Peyer's patch (tissue), 4 donors: ENCODE measurements at regions not wholly inside any gene's neighbourhood (a gene's known extent, or its start where the extent isn't known, plus 50 kb on each side); places are given as distances from the start of the nearest gene placed in this dataset.

Source experiments
- POLR2A ChIP-seq, 2 donors: fragments of 450-650 bp; IDR thresholded peaks; one replicate each; pipeline ENCODE4 v1.5.1; 2017; ENCODE audit warnings: antibody characterized with exemption in 2 of 2, mild to moderate bottlenecking in 2 of 2, moderate library complexity in 2 of 2
- TF ChIP-seq, protein P1 (sequence below), 6 experiments: fragments of 450-650 bp in 4 of 6; fragments of 200-600 bp in 2 of 6; sonication (generic) in 1 of 6; IDR thresholded peaks; one replicate each; pipeline ENCODE4 v1.5.1; 2017 to 2019; ENCODE audit warnings: antibody characterized with exemption in 6 of 6, mild to moderate bottlenecking in 3 of 6, moderate library complexity in 1 of 6

DNA sequence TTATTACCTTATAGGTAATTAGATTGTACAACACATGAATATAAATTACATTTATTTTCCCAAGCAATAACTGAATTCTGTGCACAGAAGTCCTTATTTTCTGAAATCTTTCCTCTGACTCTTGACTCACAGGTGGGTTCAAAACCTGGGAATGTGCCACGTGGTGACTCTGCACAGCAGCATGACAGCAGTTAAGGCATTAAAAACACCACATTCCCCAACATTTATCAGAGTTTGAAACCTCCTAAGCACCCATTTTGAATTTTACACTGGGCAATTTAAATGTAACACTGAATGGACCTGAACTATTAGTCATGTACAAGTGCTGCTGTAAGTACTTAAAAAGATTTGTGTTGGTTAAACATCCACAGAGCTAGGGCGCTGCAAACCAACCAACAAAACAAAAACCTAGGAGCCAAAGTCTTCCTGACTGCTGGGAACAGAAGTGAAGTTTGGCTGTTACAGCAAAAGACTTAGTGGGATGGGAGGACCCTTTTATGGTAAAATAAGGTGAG is 480.6 kb upstream of the CXADR start:
- TF ChIP-seq, protein P1, sequence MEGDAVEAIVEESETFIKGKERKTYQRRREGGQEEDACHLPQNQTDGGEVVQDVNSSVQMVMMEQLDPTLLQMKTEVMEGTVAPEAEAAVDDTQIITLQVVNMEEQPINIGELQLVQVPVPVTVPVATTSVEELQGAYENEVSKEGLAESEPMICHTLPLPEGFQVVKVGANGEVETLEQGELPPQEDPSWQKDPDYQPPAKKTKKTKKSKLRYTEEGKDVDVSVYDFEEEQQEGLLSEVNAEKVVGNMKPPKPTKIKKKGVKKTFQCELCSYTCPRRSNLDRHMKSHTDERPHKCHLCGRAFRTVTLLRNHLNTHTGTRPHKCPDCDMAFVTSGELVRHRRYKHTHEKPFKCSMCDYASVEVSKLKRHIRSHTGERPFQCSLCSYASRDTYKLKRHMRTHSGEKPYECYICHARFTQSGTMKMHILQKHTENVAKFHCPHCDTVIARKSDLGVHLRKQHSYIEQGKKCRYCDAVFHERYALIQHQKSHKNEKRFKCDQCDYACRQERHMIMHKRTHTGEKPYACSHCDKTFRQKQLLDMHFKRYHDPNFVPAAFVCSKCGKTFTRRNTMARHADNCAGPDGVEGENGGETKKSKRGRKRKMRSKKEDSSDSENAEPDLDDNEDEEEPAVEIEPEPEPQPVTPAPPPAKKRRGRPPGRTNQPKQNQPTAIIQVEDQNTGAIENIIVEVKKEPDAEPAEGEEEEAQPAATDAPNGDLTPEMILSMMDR (IDR thresholded peaks at IDR 0.05): no peak
- no peak for TF ChIP-seq POLR2A (IDR thresholded peaks at IDR 0.05)
